ENCODE measurements at regions not wholly inside any gene's neighbourhood (a gene's known extent, or its start where the extent isn't known, plus 50 kb on each side); places are given as distances from the start of the nearest gene placed in this dataset.

DNA sequence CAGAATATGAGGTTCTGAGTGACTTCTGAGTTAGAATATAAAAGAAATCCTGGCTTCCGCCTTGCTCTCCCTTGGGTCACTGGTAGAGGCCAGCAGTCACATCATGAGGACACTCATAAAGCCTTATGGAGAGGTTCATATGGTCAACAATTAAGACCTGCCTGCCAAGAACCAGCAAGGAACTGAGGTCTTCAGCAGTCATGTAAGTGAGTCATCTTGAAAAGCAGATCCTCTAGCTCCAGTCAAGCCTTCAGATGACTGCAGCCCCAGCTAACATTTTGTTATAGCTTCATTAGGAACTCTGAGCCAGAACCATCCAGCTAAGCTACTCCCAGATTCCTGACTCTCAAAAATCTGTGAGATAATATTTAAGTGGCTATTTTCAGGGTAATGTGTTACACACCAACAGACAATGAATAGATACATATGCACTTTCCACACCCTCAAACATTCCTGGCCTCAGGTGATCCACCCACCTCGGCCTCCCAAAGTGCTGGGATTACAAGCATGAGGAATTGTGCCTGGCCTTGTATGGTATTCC lies 447.2 kb downstream of the SHQ1 start:
- no peak for DNase-seq (ENCODE audit: low read depth in 2 of 2)

DNA sequence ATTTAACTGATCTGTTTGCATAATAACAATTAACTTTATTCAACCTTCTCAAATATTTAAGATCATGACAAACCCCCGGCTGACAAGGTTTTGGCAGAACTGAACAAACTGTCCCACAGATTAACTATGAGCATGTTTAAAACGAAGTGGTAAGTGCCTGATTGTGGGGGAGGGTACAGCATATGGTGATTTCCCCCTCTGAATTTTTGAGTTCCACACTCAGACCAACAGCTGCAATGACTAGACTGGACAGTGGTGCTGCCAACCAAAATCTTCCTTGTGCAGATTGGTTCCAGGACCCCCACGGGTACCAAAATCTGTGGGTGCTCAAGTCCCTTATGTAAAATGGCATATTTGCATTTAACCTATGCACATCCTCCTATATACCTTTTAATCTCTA lies 449.5 kb downstream of the SHQ1 start:
- DNase-seq (ENCODE audit: low read depth in 2 of 2) = no peak

DNA sequence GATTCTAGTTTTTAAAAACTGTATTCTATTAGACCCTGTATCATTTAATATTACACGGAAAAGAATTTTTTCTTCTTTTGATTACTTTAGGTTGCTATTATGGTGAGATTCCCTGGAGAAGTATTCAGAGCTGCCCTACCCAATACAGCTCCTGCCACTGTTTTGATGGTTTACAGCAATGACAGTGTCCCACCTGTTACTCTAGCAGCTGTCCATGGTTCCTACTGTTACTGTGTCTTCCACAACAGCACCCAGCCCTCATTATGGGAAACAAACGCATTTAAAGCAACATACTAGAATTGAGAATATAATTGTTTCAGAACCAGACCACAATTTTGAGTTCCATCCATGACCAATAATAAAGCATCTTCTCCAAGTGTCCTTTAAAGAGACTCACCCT lies 450.7 kb downstream of the SHQ1 start:
- DNase-seq (ENCODE audit: low read depth in 2 of 2) = no peak

DNA sequence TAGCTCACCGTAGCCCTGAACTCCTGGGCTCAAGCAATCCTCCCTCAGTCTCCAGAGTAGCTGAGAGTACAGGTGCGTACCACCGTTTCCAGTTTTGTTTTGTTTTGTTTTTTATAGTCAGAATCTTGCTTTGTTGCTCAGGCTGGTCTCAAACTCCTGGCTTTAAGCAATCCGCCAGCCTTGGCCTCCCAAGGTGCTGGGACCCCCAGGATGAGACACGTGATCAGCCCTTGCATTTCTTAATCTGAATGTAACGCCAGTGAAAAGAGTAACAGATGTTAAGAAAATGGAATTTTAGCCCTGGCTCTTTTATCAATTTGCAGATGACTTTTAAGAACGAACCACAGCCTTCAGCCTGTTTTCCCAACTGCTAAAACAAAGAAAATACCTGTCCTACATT lies 451.3 kb downstream of the SHQ1 start:
- no peak for DNase-seq (ENCODE audit: low read depth in 2 of 2)

DNA sequence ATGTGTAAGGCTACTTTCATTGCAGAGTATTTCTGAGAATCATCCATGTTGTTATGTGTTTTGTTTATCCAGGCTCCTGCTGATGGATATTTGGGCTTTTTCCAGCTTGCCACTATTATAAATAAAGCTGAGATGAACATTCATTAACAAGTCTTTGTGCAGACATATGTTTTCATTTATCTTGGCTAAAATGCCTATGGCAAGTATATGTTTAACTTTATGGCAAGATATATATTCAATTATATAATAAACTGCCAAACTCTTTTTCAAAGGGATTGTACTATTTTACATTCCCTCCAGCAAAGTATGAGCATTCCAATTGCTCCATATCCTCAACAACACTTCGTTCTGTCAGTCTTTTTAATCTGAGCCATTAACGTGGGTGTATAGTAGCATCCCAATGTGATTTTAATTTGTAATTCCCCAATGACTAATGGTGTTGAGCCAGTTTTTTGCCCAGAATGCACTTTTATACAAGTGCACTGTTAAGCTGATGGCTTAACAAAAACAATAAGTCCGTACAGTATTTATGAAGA lies 452.4 kb downstream of the SHQ1 start:
- DNase-seq (ENCODE audit: low read depth in 2 of 2) = no peak

DNA sequence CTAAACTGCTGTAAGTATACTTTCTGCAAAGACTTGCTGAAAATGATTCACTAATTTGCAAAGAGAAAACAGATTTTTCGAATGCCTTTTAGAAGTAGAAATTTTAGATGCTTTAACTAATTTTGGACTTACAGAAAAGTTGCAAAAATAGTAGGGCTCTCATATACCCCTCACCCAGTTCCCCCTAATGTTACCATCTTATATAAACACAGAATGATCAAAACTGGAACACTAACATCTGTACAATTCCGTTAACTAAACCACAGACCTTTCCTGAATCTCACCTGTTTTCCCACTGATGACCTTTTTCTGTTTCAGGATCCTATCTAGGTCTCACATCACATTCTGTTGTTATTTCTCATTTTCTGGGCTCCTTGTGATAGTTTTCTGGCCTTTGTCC lies 454.8 kb downstream of the SHQ1 start:
- DNase-seq (ENCODE audit: low read depth in 2 of 2) = no peak

DNA sequence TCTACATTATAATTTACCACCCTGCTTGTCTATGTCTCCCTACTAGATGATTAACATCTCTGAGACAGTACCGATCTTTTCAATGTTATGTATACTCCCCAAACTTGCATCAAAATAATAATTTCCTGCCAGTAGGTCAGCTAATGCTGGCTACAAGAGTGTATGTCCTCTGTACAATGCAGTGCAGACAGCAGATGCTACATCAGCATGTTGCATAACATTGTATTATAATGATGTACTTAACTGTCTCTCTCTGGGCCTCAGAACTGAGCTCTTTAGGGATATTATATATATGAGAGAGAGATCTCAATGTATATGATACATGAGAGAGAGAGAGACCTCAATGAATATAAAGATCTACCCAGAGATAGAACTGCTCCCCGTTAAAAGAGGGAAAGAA lies 456.6 kb downstream of the SHQ1 start:
- DNase-seq (ENCODE audit: low read depth in 2 of 2) = no peak

DNA sequence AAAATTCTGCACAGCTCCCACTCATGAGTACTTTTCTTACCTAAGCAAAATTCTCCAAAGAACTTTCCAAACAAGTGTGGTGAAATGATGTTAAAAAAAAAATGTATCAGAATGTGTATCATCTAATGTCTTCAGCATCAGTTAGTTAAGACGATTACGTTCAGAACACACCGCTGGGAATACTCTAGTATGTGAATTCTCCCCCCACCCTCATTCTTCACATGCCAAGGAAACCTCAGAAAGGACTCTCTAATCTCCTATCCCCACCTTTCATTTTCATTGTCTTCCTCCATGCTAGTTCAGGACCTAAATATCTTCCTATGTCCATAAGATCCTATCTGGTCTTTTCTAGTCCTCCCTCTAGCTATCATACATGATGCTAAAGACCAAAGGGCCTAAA lies 457.4 kb downstream of the SHQ1 start:
- no peak for DNase-seq (ENCODE audit: low read depth in 2 of 2)

DNA sequence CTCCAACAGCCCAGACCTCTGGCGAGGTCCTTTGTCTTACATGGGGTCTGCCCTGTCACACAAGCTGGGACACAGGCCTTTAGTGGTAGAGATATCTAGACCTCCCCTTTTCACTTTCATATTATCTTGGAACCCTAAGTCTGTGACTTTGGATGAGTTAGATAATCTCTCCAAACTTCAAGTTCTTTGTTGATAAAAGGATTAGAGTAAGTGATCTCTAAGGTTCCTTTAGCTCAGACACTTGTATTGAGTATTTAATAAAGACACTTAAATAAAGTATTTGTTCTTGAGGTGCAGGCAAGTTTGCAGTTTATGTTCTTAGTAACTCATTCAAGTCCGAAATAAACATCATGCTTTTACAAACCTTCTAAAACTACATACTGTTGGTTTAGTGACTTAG lies 459.6 kb downstream of the SHQ1 start:
- no peak for DNase-seq (ENCODE audit: low read depth in 2 of 2)

DNA sequence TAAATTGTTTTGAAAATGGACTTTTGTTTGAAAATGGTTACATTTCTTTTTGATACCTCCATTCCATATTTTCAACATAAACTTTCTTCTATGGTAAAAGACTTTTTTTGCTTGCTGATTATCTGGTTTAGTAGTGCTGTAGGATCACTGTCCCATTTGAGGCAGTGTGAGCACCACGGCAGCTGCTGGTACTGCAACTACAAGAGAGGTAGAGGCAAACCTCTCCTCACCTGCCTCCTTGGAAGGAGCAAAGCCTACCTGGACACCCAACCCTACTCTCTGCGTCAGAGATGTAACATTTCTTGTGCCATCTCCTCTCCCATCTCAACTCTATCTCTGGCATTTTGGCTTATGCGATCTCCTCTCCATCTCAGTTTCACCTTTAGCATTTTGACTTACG lies 460.1 kb downstream of the SHQ1 start:
- no peak for DNase-seq (ENCODE audit: low read depth in 2 of 2)

DNA sequence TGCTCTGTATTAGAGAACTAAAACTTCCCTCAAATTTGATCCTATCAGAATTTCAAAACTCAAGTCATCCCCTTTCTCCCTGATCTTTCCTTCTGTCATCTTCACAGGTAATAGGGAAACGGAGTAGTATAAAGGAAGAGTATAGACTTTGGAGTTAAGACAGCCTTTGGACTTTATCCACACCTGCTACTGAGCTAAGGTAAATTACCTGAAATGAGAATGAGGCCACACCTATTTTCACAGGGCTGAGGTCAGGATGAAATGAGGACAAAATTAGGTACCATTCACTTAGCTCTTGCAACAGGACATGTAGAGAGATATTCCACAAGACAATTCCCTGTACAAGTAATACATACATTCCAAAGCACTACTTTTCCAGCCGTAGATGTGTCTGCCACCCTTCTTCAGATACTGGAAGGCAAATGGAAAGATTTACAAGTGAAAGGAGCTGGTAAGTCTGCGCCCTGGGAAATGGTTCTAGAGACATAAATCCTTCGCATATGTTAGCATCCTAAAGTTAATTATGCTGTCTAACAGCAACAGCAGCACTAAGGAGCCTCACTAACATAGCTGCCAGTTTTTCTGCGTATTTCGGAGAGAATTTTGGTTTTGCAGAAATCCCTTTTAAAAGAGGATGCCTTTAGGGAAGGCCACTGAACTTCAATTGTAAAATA lies 461.8 kb downstream of the SHQ1 start:
- DNase-seq (ENCODE audit: low read depth in 2 of 2) = no peak

DNA sequence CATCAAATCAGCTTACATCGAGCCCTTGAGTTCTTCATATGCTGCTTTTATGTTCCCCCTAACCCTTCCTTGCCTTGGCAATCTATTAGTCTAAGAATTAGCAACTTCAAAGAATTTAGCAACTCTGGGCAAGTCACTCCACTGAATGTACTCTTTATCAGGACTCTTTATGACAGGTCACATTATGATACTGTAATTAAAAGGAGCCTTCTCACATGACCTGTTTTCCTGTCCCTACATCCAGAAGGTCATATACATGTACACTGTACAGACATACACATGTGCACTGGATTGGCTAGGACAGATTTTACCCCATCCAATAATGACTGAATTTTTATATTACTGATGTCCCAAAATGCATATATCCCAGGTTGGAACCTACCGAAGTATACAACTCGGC lies 463.1 kb downstream of the SHQ1 start:
- DNase-seq (ENCODE audit: low read depth in 2 of 2) = no peak

DNA sequence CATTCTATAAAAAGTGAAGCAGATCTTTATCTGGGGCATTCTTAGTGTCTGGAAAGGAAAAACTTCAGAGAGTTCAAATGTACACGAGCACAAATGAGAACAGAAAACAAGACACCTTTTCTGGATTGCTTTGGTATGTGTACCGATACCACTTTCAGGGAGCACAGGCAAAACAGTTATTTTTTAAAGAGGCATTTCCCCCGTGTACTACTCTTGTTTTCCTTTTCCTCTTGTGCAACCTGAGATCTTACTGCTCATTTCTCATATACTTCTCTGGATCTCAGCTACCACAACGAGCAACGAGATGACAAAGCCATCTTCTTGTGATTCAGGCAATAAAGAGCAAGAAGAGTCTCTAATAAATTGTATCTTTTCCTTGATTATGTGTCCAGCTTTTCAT lies 463.6 kb downstream of the SHQ1 start:
- DNase-seq (ENCODE audit: low read depth in 2 of 2) = no peak

DNA sequence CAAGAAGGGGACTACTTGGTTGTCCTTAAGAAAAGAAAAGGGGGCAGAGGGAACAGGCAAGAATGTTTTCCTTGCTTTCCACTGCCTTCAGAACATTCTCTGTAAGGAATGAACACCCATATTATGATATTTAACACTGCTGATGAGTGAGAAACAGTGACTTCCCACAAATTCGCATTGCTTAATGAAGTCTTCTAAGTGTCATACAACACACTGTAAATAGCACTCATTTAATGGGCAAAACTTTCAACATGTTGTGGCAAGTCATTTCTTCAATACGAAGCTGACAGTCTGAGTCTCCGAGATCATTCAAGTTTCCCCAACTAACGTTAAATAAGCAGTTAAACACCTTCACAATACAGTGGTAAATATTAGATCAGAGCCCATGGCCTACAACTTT lies 464.4 kb downstream of the SHQ1 start:
- DNase-seq (ENCODE audit: low read depth in 2 of 2) = no peak

DNA sequence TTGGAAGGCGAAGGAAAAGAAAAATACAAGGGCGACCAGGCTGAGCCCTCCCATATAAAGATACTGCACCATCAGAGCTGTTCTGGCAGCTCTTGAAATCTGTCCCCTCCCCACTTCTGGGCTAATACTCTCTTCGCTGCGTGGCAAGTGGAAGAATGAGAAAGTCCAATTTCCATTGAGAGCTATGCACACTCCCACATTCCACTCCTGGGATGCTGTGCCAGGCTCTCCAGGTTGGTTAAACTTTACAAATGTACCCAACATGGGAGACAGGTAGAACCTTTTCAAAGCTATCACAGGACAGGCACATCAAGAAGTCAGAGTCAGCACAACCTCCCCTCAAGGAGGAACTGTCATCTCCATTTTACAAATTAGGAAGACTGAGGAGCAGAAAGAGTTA lies 465.0 kb downstream of the SHQ1 start:
- DNase-seq (ENCODE audit: low read depth in 2 of 2) = no peak

DNA sequence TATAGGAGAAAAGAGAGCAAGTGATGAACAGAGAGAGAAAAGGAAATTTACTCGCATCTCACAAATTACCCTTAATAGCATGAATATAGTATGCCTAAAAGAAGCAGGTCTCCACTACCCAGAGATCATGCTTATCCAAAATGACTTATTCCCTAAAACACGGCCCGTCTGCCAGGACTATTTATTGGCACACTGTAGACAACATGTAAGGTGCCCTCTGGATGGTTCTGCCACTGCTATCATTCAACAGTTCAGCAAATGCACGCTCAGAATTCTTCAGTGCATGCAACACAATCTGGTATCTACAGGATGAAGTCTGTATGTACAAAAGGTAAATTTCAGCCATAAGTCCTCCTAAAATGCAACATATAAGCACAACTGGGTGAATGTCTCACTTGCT lies 465.8 kb downstream of the SHQ1 start:
- DNase-seq (ENCODE audit: low read depth in 2 of 2) = no peak

DNA sequence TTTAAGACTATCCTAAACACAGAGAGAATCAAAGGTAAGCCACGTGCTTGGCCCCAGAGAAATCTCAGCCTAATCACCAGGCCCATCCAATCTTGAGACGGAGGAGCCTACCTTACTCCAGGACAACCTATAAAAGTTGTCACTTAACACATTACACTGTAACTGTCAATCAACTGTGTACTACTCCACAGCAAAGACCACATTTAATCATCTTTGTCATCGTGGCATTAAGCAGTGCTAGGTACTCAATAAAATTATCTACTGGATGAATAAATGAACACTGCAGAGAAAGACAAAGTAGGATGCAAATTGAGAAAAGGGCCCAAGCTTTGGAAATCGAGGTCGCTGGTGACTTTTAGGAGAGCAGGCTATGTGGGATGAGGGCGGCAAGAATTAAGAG lies 466.7 kb downstream of the SHQ1 start:
- DNase-seq (ENCODE audit: low read depth in 2 of 2) = no peak

DNA sequence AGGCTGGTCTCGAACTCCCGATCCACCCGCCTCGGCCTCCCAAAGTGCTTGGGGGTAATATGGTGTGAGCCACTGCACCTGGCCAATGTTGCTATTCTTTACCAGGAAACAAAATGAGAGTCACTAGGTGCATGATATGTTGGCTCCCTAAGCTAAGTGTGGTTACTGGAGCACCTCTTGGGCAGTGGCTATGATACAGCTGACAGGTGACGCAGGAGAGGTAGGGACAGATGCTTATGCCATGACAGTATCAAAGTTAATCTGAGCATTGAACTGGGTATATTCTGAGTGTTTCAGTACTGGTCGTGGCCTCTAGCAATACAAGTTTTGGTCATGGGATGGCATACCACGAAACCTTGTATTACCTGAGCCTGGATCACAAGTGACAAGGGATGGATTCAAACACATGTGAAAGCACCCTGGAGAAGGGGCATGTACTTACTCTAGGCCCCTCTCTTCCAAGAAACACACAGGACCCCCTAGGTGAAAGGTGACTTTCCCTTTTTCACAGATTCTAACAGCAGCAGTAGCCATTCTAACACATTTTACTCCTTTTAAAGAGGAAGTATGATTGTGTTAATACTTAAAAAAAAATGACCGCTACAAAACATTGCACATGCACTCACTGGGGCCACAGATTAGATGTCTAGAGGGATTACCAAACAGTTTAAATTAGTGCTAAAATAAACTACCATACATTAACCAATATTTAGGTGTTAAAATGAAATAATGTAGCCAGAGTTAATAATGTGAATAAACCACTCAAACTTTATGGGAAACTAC lies 467.3 kb downstream of the SHQ1 start:
- DNase-seq (ENCODE audit: low read depth in 2 of 2) = no peak

DNA sequence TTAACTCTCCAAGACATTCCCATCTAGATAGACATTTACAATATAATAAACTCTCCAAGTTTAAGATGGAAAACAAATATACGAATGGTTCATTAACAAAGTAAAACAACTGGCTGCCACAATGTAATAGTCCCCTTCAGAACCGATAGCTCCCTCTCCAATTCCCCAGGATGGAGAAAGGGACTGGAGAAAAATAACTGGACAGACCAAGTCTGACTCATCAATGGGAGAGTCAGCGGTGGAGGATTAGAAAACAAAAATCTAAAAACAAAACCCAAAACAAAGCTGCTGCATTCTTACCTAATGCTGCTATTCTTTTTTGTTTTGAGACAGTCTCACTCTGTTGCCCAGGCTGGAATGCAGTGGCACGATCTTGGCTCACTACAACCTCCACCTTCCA lies 468.1 kb downstream of the SHQ1 start:
- no peak for DNase-seq (ENCODE audit: low read depth in 2 of 2)

DNA sequence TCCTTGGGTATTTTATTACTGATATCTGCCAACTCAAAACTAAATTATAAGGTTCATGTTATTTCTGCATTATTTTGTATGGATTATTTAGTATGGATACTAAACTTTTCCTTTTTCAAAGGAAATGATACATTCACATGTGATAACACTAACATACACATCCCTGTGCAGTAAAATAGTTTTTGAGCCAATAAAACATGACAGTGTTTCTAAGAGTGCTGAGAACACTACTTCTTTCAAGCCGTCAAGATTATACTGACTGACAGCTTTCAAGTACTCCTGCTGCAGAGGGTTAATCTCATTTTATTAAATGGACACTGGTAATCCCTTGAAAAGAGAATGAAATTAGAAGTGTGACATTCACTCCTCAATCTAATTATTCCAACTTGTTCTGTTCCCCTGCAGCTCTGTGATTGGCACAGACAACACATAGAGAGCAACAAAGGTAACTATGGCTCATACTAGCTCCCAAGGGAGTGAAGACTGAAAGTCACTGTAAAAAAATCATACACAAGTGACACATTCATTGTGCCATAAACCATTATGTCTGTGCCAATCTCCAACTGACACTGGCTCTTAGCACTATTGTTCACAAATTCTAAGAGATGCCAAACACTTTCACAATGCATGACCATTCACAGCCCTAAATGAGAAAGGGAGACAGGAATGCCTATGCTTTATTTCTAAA lies 468.6 kb downstream of the SHQ1 start:
- DNase-seq (ENCODE audit: low read depth in 2 of 2) = no peak

DNA sequence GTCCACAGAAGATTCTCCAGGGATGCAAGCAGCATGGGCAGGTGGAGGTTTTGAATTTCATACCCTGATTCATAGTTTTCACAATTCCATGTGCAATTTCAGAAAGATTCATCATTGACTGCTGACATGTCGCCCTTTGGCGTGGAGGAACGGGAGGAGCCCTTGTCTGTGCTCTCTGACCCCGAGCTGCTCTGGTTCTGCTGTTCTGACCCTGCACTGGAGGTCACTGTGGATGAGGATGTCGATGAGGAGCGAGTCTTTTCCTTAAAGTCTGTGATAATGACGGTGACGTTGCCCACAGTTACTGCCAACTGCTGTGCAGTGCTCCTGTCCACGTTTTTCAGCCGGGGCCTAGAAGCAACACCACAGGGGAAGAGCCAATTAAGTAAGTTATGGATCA lies 470.0 kb downstream of the SHQ1 start:
- no peak for DNase-seq (ENCODE audit: low read depth in 2 of 2)

DNA sequence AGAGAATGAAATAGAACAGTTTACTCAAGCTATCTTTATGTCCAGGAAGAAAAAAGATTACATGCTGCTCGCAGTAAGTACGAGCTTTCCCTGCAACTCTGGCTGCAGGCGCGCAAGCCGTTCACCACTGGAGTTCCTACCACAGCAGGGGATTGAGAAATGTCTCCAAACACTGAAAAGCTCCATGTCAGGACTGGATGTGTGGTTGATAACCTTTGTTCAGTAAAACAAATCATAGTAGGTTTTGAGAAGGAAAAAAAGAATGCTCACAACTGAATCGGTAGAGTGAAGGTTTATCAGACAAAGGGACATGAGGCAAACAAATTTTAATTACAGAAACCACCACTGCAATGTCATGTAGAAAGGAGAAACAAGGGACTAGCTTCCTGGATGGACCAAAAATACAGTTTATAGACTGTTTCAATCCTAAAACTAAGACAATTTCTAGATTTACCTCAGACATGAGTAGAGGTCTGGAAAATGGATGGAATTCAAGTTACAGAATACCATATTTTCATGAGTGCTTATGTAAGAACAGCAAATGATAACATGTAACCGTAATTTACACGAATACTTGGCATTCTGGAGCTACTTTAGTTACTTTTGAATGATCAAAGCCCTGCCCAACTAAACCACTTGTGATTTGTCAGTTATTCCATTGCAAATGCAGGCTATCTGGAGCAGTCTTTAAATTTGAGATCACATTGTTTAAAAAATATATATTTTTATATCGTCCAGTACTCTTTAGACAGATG lies 471.1 kb downstream of the SHQ1 start:
- DNase-seq (ENCODE audit: low read depth in 2 of 2) = no peak

Measured in stimulated activated CD4-positive, alpha-beta T cell treated with anti-CD3 and anti-CD28 coated beads, Interleukin-12 subunit alpha, Interleukin-12 subunit beta, amount 100 ng/mL, for 24 hours (primary cell).